HG03342 (cell line): ENCODE measurements at regions not wholly inside any gene's neighbourhood (a gene's known extent, or its start where the extent isn't known, plus 50 kb on each side); places are given as distances from the start of the nearest gene placed in this dataset.

Experiments
- ATAC-seq: cut with Tn5 transposase; IDR thresholded peaks from one replicate; pipeline ENCODE4 v1.9.1; 2021; ENCODE audit warnings: mild to moderate bottlenecking, moderate library complexity; ENCODE audit not compliant: unreplicated experiment

- ATAC-seq = no peak
These were observed 135.4 kb upstream of the RGS18 start for GRCh38 chr1:192022827-192023226.

GRCh38 chr1:192024881-192025280 lies 133.4 kb upstream of the RGS18 start:
- ATAC-seq = no peak

GRCh38 chr1:192038567-192038966 lies 119.7 kb upstream of the RGS18 start:
- no peak for ATAC-seq

- no peak for ATAC-seq
These were observed 113.1 kb upstream of the RGS18 start for GRCh38 chr1:192045131-192045530.

GRCh38 chr1:192053531-192053971 lies 104.7 kb upstream of the RGS18 start:
- ATAC-seq = no peak

GRCh38 chr1:192057766-192058165 lies 100.5 kb upstream of the RGS18 start:
- ATAC-seq = no peak

- ATAC-seq = no peak
These were observed 98.9 kb upstream of the RGS18 start for GRCh38 chr1:192059407-192059806.

GRCh38 chr1:192061556-192061955 lies 96.7 kb upstream of the RGS18 start:
- ATAC-seq = no peak

GRCh38 chr1:192065087-192065486 lies 93.2 kb upstream of the RGS18 start:
- no peak for ATAC-seq

- no peak for ATAC-seq
These were observed 92.1 kb upstream of the RGS18 start for GRCh38 chr1:192066202-192066601.

- no peak for ATAC-seq
These were observed 90.9 kb upstream of the RGS18 start for GRCh38 chr1:192067360-192067759.

- ATAC-seq = no peak
These were observed 88.0 kb upstream of the RGS18 start for GRCh38 chr1:192070213-192070612.

- no peak for ATAC-seq
These were observed 77.6 kb upstream of the RGS18 start for GRCh38 chr1:192080684-192081083.

GRCh38 chr1:192081359-192081758 lies 76.9 kb upstream of the RGS18 start:
- ATAC-seq = no peak

GRCh38 chr1:192086644-192087043 lies 71.6 kb upstream of the RGS18 start:
- ATAC-seq = no peak

- ATAC-seq = no peak
These were observed 70.9 kb upstream of the RGS18 start for GRCh38 chr1:192087334-192087733.

- ATAC-seq = no peak
These were observed 69.8 kb upstream of the RGS18 start for GRCh38 chr1:192088496-192088895.

- ATAC-seq = no peak
These were observed 60.3 kb upstream of the RGS18 start for GRCh38 chr1:192098001-192098400.

- ATAC-seq = no peak
These were observed 58.9 kb upstream of the RGS18 start for GRCh38 chr1:192099328-192099727.

GRCh38 chr1:192100686-192101468 lies 57.4 kb upstream of the RGS18 start:
- ATAC-seq = no peak

- no peak for ATAC-seq
These were observed 54.1 kb upstream of the RGS18 start for GRCh38 chr1:192104128-192104527.

GRCh38 chr1:192104852-192105251 lies 53.4 kb upstream of the RGS18 start:
- ATAC-seq = no peak

GRCh38 chr1:192108161-192108560 lies 50.1 kb upstream of the RGS18 start:
- ATAC-seq = no peak
